ENCODE measurements at regions not wholly inside any gene's neighbourhood (a gene's known extent, or its start where the extent isn't known, plus 50 kb on each side); places are given as distances from the start of the nearest gene placed in this dataset.

- TF ChIP-seq CTCF (IDR thresholded peaks at IDR 0.05; ENCODE audit: insufficient read depth, low read length) (no peak), POLR2AphosphoS5 (IDR thresholded peaks at IDR 0.05; ENCODE audit: low read depth) (no peak), SPI1 (IDR thresholded peaks at IDR 0.05; ENCODE audit: borderline replicate concordance, low read depth) (no peak)
Measured at GRCh38 chr18:64253873-64254272, 105.0 kb upstream of the LINC00305 start.
